ENCODE measurements at regions not wholly inside any gene's neighbourhood (a gene's known extent, or its start where the extent isn't known, plus 50 kb on each side); places are given as distances from the start of the nearest gene placed in this dataset.

DNA sequence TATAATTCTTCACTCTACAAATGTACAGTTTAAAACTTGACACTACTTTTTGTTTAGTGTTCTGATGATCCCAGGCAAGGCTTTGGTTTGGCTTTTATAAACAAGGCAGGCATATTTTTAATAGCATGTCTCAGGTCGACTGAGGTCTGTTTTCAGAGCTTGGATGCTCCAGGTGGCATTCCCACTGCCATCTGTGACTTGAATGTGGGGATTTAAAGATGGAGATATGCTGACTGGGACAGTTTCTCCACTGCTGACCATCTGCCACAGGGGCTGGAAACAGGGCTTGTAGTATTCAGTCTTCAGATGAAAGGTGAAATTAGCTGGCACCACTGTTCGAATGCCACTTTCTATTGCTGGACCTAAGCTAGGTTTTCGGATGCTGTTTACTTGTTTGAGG, 1266.2 kb upstream of the CDH18 start:
- TF ChIP-seq CREB1 (IDR thresholded peaks at IDR 0.05; ENCODE audit: low read depth) (no peak), TAF1 (IDR thresholded peaks at IDR 0.05; ENCODE audit: low read depth) (no peak), YY1 (IDR thresholded peaks at IDR 0.05; ENCODE audit: low read depth) (no peak), RAD21 (IDR thresholded peaks at IDR 0.05; ENCODE audit: low read depth) (no peak), ZBTB7A (IDR thresholded peaks at IDR 0.05; ENCODE audit: low read depth) (no peak), EP300 (IDR thresholded peaks at IDR 0.05; ENCODE audit: borderline replicate concordance) (no peak), CEBPB (IDR thresholded peaks at IDR 0.05) (no peak)
- TF ChIP-seq, protein P1, sequence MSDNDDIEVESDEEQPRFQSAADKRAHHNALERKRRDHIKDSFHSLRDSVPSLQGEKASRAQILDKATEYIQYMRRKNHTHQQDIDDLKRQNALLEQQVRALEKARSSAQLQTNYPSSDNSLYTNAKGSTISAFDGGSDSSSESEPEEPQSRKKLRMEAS (IDR thresholded peaks at IDR 0.05), result no peak
- TF ChIP-seq, protein P2, sequence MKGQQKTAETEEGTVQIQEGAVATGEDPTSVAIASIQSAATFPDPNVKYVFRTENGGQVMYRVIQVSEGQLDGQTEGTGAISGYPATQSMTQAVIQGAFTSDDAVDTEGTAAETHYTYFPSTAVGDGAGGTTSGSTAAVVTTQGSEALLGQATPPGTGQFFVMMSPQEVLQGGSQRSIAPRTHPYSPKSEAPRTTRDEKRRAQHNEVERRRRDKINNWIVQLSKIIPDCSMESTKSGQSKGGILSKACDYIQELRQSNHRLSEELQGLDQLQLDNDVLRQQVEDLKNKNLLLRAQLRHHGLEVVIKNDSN (IDR thresholded peaks at IDR 0.05), result no peak

Data from Ishikawa (cell line).